T-helper 9 cell (primary cell): ENCODE measurements at regions not wholly inside any gene's neighbourhood (a gene's known extent, or its start where the extent isn't known, plus 50 kb on each side); places are given as distances from the start of the nearest gene placed in this dataset.
"Not testable (repeated sequence)": the region's sequence is repeated elsewhere in the genome, so short reads cannot be mapped to it uniquely, and the experiment has no call there.

Experiments
- DNase-seq: peaks from one replicate; pipeline ENCODE4 v3.0.0-alpha.2; 2020

DNA sequence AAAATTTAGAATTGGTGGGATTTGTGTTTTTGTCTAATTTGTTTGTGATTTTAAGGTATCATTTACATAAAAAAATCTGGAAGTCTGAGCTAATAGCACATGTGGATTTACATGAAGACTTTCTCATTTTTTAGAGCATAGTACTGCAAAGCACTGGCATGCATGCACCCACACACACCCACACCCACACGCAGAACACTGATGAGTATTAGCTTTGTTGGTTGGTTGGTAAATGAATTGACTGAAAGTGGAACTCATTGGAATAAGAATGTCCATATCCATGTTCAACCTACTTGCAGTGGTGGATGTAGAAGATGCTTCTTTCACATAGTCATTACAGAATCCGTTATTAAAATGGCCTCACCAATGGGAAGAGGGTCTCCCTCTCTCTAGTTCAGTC lies 475.8 kb downstream of the PLCL1 start:
- DNase-seq: no peak

DNA sequence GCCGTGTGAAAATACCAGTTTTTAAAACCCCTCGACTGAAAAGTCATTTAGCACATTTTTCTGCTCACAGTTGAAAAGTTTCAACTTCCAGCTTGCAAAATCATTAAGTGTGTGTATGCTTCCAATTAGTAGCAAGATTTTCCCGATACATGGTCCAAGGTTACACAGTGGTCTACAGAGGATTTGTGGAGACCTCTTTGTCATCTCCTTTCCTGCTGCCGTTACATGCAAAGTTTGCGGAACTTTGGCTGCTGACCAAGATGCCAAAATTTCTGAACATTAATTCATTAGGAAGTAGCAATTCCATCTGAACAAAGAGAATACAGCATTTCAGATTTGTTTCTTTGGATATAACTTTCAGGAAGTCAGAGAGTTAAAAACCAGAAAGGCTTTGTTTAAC lies 474.6 kb downstream of the PLCL1 start:
- no peak for DNase-seq

DNA sequence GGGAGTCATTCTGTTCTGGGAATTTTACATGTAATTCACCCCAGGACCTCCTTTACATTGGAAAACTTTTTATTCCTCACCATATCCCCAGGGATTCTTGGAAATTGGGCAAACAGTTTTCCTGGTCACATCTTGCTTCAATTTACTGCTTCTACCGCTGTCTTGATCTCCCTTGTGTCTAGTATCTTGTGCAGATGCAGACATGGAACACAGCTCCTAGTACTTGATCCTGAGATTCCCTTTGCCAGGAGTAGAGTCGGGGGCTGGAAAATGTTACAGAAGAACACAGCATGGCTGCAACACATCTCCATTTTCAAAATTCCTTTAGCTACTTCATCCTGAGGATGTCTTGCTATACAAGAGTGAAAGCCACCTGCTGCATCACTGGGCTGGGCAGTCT lies 472.8 kb downstream of the PLCL1 start:
- no peak for DNase-seq

DNA sequence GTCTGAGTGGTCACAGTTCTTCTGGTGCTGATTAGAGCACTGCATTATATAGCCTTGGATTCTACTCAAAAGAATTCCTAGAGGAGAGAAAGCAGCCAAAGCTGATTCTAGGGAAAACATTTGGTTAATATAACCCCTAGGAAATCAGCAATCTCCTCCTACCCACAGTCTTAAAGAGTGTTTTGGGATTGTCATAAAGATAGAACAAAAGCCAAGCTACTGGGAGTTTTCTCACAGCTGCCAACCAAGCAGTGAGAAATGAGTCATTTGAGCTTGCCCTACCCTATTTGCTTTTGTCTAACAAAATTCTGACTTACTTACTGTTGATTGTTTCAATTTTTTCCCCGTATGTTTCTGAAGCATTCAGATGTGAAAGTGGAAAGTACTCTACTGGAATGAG lies 469.3 kb downstream of the PLCL1 start:
- no peak for DNase-seq

DNA sequence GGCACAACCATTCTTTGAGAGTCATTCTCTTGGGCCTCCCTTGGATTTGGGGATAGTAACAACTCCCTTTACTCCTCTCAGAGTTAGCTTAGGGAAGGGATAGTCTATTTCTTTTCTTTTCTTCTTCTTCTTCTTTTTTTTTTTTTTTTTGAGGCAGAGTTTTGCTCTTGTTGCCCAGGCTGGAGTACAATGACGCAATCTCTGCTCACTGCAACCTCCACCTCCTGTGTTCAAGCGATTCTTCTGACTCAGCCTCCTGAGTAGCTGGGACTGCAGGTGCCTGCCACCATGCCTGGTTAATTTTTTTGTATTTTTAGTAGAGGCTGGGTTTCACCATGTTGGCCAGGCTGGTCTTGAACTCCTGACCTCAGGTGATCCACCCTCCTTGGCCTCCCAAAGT lies 465.8 kb downstream of the PLCL1 start:
- not testable (repeated sequence) for DNase-seq

DNA sequence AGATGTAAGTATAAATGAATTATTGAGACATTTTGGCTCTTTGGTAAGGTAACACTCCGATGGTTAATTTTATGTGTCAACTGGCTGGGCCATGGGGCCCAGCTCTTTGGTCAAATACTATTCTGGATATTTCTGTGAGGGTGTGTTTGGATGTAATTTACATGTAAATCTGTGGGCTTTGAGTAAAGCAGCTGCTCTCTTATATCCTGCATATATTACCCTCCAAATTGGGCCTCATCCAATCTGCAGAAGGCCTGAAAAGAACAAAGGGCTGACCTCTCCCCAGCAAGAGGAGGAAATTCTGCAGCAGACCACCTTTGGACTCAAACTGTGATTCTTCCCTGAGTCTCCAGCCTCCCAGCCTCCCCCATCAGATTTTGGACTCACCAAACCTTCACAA lies 464.1 kb downstream of the PLCL1 start:
- no peak for DNase-seq

DNA sequence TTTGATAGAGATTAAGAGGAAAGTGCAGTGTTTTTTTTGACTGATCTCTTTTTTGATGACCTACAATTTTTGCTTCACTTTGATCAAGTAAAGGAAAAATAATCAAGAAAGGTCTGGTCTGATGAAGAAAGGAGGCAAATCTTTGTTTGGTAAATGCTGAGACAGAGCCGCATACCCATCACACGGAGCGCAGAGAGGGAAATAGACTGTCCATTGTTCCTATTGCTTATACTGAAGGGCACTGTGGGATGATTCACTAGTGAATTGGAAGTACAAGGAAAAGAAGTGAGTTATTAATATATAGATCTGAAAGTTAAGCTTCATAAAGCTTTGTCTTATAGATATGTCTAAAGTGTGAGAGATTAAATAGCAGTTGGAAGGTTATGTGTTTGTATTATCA lies 455.1 kb downstream of the PLCL1 start:
- no peak for DNase-seq

DNA sequence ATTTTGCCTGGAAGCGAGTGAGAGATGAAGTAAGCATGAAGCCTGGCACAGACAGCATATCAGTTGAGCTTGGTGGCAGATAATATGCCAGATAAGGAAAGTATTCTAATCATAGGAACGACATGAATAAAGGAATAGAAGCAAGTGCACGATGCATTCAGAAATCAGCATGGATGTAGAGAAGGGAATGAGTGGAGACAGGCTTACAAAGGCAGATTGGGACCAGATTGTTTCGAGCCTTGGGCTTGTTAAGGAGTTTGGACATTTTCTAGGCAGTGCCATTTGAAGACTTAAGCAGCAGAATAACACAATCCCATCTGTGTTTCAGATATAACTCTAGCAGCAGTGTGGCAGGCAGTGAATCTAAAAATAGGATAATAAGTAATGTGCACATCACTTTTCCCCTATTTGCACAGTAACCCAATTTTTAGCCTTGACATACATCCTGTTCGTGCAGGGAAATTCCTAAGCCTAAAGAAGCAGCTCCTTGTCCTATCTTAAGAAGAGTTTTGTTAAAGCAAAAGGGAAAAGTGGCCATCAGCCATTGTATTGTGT lies 450.2 kb downstream of the PLCL1 start:
- no peak for DNase-seq

DNA sequence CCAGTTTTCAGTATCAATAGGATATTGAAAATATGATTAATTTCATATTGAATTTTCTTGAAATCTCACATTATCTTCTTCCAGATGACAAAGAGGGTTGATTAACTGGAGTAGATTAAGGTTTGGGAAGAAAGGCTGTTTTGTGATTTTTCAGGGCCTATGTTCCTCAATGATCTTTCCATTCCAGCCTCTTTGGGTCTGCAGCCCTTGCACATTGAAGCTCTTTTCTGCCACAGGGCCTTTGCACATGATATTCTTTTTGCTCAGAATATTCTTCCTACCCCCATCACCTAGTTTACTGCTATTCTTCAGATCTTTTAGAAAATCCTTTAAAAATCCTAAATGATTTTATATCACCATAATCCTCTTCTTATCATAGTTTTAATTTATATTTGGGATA lies 449.6 kb downstream of the PLCL1 start:
- no peak for DNase-seq

DNA sequence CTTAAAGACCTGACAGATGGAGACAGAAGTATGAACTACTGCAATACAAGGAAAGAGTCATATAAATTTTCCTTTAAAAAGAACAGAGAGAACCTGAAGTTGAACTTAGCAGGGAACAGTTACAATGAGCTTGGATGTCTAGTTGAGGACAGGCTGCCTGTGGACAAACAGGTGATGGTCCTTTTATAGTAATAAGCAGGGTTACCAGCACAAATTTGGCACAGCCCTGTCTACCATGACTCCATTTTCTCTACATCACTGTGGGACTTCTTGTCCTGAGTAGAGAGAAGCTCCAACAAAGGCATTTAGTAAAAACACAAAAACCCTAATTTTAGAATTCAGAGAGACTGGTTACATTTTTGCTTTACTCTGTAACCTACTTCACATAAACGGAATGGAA lies 448.1 kb downstream of the PLCL1 start:
- DNase-seq: no peak

DNA sequence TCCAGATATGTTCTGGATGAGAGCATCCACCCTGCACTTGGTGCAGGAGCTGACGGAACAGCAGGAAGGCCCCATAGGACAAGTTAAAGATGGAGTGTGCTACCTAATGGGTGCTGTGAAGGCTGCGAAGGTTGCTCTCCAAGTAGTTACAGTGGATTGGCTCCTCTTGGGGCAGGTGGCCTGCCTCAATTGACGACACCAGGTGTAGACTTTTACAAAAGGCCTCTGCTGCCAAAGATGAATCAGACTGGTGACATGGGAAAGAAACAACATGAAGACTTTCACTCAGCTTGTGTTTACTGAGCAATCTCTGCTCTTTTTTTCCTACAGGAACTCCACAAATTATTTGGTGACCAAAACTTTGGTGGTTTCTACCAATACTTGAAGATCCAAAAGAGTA lies 437.7 kb downstream of the PLCL1 start:
- no peak for DNase-seq

DNA sequence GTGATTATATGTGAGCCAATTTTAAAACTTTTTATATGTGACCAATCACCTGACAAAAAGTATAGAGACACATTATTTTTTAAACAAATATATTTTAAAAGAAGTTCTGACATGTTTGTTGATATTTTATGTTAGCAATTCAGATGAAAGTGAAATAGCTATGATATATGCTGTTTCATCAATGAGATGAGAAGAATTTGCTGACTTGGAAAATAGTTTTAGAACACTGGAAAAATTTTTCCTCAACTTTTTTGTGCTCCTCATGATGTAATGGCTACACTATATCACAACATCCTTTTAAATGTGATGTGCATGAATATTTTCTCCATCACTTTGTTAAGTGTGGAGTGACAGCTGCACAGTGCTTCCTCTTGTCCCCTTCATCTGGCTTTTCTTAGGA lies 434.0 kb downstream of the PLCL1 start:
- no peak for DNase-seq

DNA sequence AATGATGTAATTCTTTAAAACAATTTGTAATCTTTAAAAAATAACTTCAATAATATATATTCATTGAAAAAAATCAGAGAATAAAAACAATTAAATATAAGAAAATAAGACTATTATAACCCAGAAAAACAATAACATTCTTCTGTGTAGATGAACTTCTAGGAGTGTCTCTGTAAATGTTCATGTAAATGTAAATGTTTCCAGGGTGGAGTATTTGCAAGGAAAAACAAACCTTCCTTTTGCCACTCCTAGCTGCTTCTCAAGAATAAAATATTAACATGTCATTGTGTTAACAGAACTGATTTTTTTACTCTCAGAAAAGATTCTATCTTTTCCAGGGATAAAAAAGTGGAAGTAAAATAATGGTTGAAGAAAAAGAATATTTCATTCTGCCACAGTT lies 431.9 kb downstream of the PLCL1 start:
- no peak for DNase-seq

DNA sequence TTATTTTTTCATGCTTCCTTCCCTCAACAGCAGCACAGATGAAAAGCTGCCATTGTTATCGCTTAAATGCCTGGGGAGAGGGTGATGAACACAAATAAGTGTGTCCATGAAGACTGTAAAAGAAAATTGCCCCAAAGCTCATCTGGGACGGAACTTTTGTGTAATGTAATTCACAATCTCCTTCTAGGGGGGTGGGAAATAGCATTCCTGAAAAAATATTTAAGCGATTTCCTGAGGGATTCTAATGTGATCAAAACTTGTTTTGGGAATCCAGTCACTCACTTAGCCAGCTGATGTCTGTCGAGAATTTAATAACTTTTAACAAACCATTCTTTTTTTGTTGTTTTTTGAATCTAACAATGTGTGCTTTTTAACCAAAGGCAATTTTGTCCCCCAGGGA lies 427.9 kb downstream of the PLCL1 start:
- no peak for DNase-seq

DNA sequence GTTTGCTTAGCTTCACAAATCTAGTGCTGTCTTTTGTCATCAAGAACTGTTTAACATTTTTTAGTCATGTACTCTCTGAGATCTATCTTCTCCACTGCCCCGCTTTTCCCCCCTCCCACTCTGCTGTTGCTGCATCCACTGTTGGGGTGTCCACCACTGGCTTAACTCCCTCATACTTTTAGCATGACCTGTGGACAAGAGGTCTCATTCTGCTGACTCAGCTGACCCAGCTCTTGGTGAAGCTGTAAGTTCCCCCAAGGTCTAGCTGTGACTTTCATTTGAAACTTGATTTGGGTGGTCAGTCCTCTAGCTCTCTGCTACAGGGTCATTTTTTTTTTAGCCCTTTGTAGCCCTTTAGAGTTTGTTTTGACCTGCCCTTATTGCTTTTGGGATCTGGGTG lies 427.2 kb downstream of the PLCL1 start:
- no peak for DNase-seq

DNA sequence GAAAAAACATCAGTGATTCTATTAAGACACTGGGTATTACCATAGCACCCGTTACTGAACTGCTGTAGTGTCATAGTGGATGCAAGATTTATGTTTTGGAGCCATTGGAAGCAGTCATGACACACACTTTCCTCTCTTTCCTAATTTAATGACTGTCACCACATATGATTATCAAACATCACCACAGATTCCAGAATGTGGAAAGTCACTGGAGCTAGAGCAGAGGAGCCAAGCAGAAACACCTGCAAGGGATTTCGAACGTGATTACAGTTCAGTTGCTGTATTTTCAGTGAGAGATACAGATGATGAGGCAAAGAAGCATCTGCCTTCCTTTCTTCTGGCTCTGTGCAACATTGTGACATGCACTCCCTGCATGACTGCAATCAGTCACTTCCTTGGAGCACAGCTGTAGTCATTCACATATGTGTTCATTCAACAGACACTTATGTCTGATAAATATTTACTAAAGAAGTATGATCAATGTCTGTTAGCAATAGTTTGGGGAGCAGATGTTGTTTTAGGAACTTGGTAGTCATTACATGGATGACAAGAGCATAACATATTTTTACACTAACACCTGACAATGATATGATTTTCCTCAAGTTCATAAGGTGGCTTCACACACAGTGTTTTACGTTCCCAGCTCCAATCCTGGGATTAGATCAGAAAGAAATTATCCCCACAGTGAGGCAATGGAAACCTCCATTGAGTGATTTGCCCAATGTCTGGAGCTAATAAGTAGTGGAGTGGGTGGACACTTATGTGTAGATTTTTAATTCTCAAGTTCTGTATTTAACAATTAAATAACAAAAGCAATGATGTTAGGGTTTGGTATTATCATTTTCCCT lies 416.6 kb downstream of the PLCL1 start:
- no peak for DNase-seq

DNA sequence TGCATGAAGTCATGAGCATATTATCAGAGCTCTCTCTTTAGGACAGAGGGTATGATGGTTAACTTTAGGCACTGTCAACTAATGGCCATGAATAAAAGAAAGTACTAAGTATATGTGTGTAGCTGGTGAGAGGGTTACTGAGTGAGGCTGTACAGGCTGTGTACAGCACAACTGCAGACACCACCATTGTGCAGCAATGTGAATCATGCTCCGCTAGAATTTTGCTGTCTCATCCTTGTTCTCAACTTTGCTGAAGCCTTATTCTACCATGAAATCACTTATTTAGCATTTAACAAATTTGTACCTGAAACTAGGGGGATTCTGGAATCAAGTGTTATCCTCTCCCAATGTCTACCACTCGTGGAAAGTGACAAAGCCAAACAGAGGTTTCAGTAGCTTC lies 414.9 kb downstream of the PLCL1 start:
- DNase-seq: no peak

DNA sequence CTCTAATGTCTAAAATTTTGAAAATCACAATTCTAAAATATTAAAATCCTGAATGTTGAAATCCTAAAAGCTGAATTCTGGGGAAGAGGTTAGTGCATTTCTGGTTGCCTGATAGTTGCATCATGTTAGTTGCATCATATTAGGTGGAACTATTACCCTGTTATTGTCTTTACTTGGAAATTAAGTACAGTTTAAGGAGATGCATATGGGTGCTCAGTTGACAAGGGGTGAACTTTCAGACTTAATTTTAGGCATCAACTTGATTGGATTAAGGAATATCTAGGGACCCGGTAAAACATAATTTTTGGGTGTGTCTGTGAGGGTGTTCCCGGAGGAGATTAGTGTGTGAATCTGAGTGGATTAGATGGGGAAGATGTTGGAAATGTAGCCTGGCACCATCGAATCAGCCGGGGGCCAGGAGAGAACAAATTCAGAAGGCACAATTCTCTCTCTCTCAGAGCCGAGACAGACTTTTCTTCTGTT lies 409.8 kb downstream of the PLCL1 start:
- DNase-seq: no peak

DNA sequence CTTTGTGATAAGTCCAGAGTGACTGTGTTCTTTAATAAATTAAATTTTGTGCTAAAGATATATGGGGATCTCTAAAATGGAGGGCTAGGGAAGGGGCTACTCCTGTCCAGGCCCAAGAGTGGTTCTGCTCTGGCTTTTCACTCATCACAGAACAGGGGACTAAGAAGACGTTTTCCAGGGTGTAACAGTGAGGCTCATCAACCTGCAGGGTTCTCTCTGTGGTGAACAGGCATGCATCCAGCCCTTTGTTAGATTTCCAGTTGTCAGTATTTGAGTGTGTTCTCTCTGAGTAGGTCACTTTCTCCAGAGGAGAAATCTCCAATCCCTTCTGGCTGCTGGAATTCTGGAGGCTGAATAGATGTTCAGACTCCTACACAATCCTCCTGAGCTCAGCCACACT lies 408.9 kb downstream of the PLCL1 start:
- no peak for DNase-seq

DNA sequence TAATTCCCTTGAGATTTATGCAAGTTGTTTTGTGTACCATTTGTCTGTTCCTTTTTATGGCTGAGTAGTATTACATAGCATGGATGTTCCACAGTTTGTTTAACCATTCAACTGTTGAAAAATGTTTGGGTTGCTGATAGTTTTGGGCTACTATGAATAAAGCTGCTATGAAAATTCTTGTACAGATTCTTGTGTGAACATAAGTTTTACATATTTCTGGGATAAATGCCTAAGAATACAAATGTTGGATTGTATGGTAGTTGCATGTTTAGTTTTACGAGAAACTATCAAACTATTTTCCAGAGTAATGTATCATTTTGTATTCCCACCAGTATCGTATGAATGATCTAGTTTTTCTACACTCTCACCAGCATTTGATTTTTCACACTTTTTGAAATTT lies 407.3 kb downstream of the PLCL1 start:
- DNase-seq: no peak

DNA sequence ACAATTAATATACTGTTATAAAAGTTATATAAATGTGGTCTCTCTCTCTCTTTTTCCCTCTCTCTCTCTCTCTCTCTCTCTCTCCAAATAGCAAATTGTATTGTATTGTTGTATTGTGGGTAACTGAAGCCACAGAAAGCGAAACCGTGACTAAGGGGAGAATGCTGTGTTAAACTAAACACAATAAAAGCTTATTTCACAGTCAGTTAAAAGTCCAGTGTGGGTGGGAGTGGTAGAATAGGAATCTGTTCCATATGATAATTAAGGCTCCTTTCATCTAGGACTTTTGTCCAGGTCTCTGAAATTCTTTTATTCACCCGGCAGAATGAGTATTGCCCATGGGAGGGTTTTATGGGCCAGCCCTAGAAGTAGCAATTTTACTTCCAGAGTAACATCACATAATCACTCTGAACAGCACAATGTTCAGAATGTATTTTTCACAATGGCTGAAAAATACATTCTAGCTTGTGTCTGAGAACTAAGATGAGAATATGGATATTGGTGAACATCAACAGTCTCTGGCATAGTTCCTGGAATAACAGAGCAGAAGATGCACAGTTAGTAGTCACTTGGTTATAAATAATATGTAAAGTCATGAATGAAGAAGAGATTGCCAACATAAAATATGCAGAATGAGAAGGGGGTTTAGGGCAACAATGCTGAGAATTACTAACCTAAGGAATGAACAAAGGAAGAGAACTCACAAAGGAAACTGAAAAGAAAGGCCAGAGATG lies 399.1 kb downstream of the PLCL1 start:
- DNase-seq: no peak
